Suppressor macrophage (primary cell): ENCODE measurements at regions not wholly inside any gene's neighbourhood (a gene's known extent, or its start where the extent isn't known, plus 50 kb on each side); places are given as distances from the start of the nearest gene placed in this dataset.

Experiments
- DNase-seq, 4 experiments: peaks; one replicate each; pipeline ENCODE4 v3.0.0-alpha.2; 2020 to 2022

DNA sequence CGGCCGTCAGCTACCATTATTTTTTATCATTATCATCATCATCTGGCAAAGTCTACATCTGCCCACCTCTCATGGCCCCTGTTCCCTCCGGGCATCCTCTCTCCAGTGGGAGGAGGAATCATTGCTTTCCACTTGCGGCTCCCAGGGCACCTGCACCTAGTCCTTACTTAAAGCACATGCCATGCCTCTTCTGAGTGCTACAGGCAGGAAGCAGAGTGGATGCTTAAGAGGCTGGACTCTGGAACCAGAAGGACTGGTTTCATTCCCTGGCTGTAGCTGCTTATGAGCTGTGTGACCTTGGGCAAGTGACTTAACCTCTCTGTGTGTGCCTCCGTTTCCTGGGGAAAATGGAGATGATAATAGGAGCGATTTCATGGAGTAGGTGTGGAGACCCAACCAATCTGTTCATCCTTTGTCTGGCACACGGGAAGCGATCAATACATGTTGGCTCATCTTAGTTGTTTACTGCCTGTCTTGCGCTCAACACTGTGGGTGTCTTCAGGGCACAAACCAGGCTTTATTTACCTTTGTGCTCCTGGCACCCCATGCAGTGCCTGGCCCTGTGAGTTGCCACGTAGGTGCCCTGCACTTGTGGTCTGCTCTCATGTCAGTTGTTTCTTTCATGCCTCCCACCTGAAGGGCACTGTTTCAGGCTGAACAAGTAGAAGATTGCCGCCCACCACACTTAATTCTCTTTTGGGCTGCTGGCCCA is 317.0 kb upstream of the SULF2 start:
- no peak for DNase-seq

DNA sequence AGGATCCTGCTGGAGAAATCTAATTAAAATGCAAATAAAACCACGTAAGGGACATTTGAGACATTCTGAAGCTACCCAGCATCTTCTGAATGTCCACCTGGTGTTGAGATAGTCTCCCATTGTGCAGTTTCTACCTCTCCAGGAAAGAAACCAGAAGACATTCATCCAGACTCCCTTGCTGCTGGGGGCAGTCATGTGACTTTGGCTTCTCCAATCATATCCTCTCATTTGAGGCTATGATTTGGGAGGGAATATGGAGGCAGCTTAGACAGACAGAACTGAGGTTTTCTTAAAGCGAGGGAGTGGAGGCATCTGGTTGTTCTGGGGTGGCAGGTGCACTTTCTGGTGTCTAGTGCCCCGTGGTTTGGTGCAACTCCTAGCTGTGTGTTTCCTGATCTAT is 315.2 kb upstream of the SULF2 start:
- no peak for DNase-seq

DNA sequence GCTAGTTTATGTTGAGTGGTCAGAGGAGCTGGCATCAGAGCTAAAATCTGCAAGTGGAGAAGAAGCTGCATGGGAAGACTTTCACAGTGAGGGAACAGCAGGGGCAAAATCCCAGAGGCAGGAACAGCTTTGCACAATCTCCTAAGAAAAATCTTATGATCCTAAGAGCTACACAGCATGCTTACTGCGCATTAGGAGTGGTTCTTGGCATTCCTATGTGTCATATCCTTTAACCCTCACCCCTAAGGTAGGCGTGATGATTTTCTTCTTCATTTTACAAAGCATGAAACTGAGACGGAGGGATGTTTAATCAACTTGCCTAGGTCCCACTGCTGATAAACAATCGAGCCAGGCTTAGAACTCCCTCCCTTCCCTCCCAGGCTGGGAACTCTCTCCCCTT is 313.6 kb upstream of the SULF2 start:
- DNase-seq: no peak

DNA sequence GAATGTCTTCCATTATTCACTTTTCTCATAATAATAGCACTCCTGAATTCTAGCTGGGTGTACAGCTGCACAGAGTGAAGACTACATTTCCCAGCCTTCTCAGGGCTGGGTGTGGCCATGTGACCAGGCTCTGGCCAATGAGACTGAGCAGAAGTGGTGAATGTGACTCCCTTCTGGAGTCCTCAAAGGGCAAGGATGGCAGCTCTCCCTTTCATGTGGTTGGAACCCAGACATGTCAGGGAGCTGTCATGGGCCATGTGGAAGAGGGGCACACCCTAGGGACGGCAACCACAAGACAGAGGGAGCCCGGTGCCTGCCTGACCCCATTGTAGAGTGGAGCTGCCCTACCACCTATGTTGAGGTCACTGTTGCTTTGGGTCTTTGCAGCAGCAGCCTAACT is 312.8 kb upstream of the SULF2 start:
- DNase-seq: no peak

DNA sequence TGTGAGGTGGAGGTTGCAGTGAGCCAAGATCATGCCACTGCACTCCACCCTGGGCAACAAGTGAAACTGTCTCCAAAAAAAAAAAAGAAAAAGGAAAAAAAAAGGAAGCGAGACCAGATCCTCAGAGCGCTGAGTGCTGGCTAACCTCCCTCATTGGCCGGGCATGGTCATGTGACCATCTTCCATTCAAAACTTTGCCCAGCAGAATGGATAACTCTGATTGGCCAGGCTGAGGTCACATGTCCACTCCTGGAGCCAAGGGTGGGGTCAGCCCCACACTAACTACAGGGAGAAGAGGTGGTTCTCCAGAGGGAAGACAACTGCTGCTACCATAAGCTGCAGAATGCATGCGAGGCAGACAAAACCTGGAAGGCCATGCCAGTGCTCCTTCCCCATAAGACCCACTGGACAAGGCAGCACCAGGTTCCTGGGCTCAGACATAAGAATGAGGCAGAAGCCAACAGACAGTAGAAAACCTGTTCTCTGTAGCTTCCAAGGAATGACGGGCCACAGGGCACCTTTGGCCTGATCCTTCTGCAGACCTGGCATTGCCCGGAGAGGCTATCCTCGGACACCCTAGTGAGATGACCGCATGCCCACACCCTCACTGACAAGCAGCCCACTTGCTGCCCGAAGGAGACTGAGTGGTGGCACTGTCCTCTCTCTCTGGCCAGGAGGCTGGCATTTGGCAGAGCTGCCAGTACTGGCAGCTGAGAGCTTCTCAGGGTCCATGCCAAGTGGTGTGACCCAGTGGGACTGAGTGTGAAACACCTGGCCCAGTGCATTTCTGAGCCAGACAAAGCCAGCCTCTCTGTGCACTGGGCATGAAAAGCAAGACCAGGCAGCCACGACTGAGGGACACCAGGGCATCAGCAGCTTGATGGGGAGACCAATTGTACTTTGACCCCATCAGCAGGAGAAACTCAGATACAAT is 311.9 kb upstream of the SULF2 start:
- DNase-seq: peak in 3 of 4 experiments; percentile 5 to 19 (median 6)

DNA sequence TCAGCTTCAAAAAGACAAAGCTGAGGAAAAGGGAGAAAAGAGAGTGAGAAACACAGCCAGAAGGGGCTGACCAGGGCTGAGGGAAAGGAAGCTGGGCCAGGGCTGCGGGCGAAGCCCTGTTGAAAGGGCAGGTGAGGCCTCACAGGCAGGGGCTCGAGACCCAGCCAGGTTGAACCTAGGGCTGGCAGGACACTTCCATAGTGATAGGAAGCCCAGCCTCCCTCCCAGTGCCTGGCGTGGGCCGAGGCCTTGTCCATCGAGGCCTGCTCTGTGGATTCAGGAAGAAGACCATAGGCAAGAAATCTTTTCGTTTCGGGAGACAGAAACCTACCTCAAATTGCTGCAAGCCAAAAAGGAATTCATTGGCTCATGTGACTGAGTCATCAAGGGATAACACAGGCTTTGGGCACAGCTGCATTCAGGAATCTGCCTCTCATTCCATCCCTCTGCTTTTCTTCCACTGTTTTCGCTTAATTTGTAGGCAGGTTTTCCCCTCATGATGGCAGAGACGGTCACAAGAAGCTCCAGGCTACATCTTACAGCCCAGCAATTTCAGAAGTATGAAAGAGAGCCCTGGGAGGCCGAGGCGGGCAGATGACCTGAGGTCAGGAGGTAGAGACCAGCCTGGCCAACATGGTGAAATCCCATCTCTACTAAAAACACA is 311.1 kb upstream of the SULF2 start:
- no peak for DNase-seq

DNA sequence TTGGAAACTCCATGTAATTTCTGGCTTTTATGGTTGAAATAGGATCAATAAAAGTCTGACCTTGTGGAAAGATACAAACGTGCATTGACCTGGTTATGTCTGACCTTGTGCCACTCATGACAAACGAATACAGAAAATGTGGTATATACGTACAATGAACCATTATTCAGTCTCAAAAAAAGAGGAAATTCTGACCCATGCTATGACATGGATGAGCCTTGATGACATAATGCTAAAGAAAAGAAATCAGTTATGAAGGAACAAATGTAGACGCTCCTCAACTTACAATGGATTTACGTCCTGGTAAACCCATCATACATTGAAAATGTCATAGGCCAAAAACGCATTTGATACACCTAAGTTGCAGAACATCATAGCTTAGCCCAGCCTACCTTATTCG is 309.7 kb upstream of the SULF2 start:
- DNase-seq: no peak

DNA sequence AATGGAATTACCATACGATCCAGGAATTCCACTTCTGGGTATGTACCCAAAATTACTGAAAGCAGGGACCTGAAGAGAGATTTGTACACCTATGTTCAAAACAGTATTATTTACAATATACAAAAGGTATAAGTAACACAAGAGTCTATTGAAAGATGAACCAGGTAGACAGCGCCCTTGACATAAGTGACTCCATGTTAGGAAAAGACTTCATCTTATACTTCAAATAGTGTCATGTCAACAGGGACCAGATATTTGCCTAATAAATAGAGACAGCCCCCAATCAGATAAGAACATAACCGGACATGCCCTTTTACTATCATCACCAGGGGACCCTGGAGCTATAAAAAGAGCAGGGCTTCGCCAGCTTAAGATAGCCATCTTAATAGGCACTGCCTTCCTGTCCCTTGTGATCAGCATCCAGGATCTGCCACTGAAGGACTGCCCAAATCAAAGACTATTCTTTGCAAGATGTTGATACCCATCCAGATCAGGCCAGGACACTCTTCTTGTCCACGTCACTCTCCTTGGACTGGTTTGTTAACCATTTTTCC is 309.0 kb upstream of the SULF2 start:
- DNase-seq: no peak

DNA sequence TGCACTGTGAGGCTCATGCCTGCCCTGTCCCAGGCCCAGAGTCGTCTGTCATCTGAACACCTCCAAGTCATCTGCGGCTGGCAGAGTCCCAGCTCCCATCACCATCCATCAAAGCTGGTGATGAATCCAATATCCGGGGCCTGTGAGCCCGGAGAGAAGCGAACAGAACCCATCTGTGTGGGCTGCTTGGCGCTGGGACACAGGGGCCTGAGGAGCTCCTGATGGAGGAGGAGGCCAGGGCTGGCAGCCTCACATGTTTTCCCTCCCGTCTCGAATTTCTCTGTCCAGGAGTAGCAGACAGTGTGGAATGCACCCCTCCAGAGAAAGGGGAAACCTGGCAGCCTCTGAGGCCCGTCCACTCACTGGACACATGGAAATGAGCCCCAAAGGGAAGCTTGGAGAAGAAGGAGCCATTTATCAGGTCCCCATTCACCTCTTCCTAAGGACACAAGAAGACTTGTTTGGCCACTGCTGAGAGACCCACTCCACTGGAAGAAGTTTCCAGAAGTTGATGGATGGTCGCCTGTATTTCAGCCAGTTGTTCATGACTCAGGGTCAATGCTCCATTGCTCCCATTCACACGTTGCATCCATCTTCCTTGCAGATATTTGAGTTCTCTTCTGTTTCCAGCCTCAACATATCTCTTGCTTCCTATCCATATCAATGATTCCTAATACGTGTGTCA is 307.5 kb upstream of the SULF2 start:
- DNase-seq: no peak

DNA sequence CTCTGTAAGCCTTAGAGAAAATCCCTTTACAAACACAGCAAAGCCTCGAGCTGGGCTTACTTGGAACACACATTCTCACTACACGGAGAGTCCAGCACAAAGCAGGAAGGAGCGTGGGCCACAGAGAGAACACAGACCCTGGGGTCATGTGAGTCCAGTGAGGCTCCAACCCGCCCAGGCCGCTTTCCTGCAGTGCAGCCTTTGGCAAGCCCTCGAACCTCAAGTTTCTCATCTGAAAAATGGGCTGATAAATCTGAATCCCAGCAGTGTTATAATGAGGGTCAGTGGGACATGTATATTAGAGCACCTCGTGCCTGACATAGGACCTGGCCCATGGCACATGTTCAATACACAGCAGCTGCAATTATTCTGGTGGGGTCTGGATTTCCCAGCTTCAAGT is 305.5 kb upstream of the SULF2 start:
- no peak for DNase-seq

DNA sequence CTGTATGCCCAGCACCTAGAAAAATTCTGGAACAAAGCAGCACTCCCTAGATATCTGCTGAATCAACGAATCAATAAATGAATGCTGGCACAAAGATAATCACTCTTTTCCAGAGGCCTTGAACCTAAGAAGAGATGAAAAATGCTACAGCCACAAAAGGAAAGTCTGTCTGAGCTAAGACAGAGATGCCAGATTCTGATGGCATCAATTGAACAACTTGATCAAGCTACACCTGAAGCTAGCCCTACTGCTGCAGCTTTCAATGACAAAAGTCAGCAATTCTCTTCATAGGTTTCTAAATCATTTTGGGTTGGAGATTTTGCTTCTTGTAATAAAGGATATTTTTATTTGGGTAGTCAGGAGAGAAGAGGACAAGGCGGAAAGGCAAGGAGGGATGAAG is 305.0 kb upstream of the SULF2 start:
- no peak for DNase-seq

DNA sequence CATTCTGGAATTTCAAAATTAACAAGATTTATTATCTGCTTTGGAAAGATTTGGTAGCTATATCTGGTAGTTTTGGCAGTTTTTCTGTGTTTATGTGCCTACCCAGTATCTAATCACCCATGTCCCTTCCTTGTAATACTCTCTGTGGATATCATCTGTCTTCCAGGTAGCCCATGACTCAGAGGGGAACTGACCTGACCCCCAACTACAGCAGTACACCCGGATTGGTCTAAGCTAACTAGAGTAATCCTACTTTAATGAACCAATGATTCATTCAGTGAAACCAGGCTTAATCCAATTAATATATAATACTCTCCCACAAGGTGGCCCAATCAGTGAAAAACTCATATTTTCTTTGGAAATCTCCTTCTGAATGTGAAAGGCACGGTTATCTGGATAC is 295.3 kb upstream of the SULF2 start:
- DNase-seq: no peak

DNA sequence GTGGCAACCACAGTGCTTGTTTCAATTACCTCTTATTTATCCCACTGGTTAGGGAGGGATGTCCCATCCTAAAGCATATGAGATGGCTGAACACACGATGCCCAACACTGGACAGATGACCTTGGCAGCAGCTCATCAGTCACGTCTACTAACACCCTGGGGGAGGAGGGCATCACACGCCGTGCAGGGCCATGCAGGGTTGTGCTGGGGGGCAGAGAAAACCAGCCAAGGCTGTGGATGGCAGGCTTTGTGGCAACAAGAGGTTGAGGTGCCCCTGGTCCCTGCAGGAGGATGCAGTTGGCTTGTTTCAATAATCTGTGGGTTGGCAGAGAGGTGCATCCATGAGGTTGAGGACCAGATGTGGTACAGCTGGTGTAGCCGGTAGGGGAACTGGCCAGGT is 293.7 kb upstream of the SULF2 start:
- no peak for DNase-seq

DNA sequence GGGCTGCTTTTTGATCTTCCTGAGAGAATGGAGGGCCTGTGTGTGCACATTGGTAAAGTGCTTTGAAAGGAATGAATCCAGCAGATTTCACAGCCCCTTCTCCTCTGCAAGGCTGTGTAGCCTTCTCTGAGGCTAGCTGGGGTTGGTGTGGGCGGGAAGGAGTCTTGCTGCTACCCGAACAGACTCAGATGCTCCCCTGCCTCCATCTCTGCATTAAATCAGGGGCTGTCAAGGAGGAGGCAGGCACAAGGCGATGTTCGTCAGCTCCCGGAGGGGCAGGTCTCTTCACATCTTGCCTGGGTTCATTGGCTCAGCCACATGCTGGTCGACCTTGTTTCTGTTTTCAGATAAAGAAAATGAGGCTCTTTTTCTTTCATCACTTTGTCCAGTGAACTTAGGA is 291.5 kb upstream of the SULF2 start:
- no peak for DNase-seq

DNA sequence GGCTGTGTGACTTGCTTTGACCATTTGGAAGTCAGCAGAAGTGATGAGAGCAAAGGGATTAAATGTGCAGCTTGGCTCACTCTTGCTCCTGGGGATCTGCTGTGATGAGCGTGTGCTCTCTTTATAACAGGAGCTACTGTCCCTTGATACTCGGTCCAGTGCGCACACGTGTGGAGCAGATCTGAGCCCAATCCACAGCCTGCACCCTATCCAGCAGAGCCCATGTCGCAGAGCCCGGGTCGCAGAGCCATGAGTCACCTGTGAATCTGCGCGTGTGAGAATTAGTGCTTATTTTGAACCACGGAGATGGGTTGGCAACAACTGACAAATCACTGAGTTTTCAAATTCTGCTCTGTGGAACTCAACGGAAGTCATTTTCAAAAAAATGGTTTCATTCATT is 291.0 kb upstream of the SULF2 start:
- DNase-seq: no peak

DNA sequence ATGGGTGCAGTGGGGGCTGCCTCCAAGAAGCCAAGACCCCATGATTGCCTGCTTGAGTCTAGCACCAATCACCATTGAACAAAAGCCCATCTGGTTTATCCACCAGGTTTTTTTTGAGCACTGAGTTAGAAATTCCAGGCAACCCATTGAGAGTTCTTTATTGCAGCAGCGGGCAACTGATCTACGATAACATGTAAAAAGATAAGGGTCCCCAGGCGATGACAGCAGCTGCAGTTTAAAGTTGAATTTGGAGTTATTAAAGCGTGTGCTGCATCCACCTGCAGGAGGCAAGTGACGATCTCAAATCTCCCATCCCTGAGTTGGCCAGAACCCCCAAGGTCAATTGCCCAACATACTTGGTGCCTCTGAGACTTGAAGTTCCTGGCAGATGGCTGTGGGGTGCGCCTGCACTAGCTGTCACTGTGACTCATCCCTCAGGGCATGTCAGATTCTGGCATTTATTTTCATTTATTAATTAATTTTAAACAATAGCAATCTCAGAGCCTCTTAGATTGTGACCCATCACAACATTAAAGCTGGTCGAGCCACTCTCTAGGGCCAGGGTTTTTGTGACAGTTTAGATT is 290.4 kb upstream of the SULF2 start:
- no peak for DNase-seq

DNA sequence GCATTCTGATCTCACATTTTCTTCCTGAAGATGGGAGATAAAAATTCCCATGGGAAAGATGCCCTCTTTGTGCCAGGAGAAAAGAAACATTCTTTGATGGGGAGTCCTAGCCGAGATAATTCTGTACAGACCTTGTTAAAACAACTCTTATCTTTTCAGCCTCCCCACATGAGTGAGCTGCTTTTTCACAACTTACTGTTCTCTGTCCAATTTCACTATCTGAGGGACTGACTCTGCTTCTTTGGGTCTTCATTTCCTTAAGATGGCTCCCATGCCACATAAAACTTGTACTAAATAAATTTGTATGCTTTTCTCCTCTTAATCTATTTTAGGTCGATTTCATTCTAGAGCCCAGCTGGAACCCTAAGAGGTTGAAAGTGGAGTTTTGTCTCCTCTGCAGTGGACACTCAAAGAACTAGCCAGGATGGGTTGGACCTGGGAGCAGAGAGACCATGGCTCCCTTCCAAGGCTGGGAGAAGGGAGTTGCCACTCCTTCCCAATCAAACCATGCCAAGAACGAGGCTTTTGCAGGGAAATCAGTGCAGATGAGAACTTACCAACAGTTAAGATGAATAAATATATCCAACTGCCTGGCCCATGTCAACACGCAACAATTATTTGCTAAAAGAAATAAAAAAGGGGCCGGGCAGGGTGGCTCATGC is 285.8 kb upstream of the SULF2 start:
- DNase-seq: no peak

DNA sequence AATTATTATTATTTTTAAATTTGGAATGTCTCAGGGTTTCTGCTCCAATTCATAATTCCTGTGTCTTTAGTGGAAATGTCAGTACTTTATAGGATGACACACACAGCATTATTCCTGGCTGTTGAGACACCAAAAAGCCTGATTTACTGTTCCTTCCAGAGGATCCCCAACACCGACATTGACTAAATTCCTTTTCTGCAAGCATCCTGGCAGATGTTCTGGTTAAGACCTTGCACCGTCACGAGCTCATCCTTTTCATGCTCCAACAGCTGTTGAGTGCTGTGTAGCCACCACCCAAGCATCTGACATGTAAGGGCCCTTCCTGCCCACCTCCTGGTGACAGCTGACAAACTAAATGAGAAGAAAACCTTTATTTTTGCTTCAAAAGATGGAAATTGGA is 284.3 kb upstream of the SULF2 start:
- no peak for DNase-seq

DNA sequence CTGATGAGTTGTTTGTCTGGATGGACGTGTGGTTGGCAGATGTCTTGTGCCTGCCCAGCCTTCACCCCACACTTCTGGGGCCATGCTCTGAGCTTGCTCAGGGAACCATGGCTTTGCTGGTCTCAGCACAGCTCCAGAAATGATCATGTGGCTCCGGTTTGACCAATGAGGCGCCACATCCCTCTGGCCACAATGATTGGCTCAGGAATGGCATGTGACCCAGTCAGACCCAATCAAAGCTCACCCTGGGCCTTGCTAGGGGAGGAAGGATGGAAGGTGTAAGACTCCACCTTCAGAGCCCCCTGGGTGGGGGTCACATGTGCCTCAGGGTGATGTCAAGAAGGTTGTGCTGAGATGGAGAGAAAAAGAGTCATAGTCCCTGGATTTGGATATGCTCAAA is 281.6 kb upstream of the SULF2 start:
- no peak for DNase-seq

DNA sequence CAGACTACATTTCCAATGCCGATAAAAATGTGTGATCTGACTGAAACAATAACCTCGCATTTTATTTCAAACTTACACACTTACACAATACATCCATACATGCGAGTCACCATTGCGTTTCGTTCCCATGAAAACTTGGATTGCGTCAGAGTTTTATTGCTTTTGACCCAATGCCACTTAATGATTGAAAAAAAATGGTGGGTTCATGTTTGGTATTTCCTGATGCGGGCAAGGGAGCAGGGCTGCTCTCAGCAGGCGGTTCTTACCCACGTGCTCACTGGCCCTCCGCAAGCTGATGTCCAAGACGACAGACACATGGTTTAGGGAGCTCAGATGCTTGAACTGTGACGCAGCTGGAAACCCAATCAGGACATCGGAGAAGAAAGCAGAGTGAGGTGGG is 281.0 kb upstream of the SULF2 start:
- no peak for DNase-seq

DNA sequence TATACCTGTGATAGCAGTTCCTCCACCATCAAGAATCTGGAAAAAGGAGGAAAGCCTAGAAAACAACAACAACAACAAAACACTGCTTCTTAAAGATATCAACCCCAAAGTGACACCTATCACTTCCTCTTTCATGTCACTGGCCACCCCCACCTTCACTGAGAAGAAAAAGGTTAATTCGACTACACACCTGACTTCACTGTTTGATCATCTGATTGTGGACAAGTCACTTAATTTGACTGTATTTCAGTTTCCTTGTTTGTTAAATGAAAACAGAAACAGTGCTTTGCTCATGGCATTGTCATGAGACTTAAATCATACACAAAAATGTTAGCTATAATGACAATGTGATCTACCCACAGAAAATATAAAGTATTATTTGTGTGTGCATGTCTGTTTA is 280.6 kb upstream of the SULF2 start:
- DNase-seq: no peak

DNA sequence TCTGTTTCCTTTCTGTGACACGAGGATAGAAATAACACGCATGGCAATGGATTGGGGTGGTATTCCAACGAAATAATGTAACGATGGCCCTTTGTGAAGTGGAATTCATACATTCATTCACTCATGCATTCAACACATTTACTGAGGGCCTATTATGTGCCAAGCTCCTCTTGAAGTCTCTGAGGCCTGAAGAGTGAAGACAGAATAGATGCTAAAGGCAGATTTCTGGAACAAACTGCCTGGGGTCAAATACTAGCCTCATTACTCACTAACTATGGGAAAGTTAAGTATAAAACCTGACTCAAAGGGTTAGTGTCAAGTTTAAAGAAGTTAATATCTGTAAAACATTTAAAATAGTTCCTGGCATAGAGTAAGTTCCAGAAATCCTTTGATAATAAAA is 279.6 kb upstream of the SULF2 start:
- no peak for DNase-seq
